Neural cell (in vitro differentiated cells): ENCODE measurements at regions not wholly inside any gene's neighbourhood (a gene's known extent, or its start where the extent isn't known, plus 50 kb on each side); places are given as distances from the start of the nearest gene placed in this dataset.

Experiments used
- H2AFZ ChIP-seq: fragments of 200-600, 300-800 bp; sonication (generic), shearing (Covaris generic); 2 replicates; pipeline ENCODE4 v1.6.0; 2014; ENCODE audit warnings: low read depth, mild to moderate bottlenecking, antibody characterized with exemption, low read length, moderate library complexity
- H3F3A ChIP-seq: fragments of 200-600 bp; shearing (Covaris generic); 2 replicates; pipeline ENCODE4 v1.6.1; 2016; ENCODE audit warnings: mild to moderate bottlenecking, moderate library complexity, mixed read lengths, antibody characterized with exemption, low read length; ENCODE audit not compliant: insufficient read depth, poor library complexity, severe bottlenecking
- H3K27ac ChIP-seq: fragments of 200-600, 300-800 bp; sonication (generic), shearing (Covaris generic); 2 replicates; pipeline ENCODE4 v1.5.1; 2014; ENCODE audit warnings: mild to moderate bottlenecking, low read length, moderate library complexity
- H3K27me3 ChIP-seq: fragments of 300-800, 200-600 bp; sonication (generic), shearing (Covaris generic); 2 replicates; pipeline ENCODE4 v1.6.0; 2014; ENCODE audit warnings: mild to moderate bottlenecking, low read depth, low read length, moderate library complexity; ENCODE audit not compliant: insufficient read depth
- H3K36me3 ChIP-seq: fragments of 300-800, 200-600 bp; sonication (generic), shearing (Covaris generic); 2 replicates; pipeline ENCODE4 v1.5.1; 2014; ENCODE audit warnings: mild to moderate bottlenecking, antibody characterized with exemption, low read length, moderate library complexity; ENCODE audit not compliant: insufficient read depth
- H3K4me2 ChIP-seq: fragments of 300-800, 200-600 bp; sonication (generic), shearing (Covaris generic); 2 replicates; pipeline ENCODE4 v1.6.0; 2014; ENCODE audit warnings: mild to moderate bottlenecking, low read length
- H3K4me3 ChIP-seq: fragments of 300-800, 200-600 bp; sonication (generic), shearing (Covaris generic); 2 replicates; pipeline ENCODE4 v1.5.1; 2014; ENCODE audit warnings: mild to moderate bottlenecking, low read length, moderate library complexity
- H3K79me2 ChIP-seq: fragments of 200-600 bp; shearing (Covaris generic); replicated peaks from 2 replicates; pipeline ENCODE4 v1.6.0; 2014; ENCODE audit warnings: mild to moderate bottlenecking, low read length, moderate library complexity; ENCODE audit not compliant: insufficient read depth
- H3K9ac ChIP-seq: fragments of 300-800, 200-600 bp; sonication (generic), shearing (Covaris generic); 2 replicates; pipeline ENCODE4 v1.6.1; 2016; ENCODE audit warnings: mild to moderate bottlenecking, low read length, mixed read lengths
- H3K9me2 ChIP-seq: fragments of 200-600 bp; shearing (Covaris generic); 2 replicates; pipeline ENCODE4 v1.6.1; 2016; ENCODE audit warnings: mild to moderate bottlenecking, low read length, mixed read lengths; ENCODE audit not compliant: insufficient read depth
- H3K9me3 ChIP-seq: fragments of 200-600, 300-800 bp; sonication (generic), shearing (Covaris generic); 2 replicates; pipeline ENCODE4 v1.6.1; 2016; ENCODE audit warnings: mild to moderate bottlenecking, mixed run types, low read length, moderate library complexity, mixed read lengths
- H4K20me1 ChIP-seq: fragments of 200-600 bp; shearing (Covaris generic); 2 replicates; pipeline ENCODE4 v1.6.1; 2016; ENCODE audit warnings: mild to moderate bottlenecking, mixed run types; ENCODE audit not compliant: insufficient read depth
- EP300 ChIP-seq: fragments of 450-650 bp; conservative IDR thresholded peaks from 2 replicates; pipeline ENCODE4 v1.6.1; 2014; ENCODE audit warnings: antibody characterized with exemption, mild to moderate bottlenecking, moderate library complexity; ENCODE audit not compliant: poor library complexity, severe bottlenecking
- EZH2 ChIP-seq: fragments of 200-600, 300-800 bp; shearing (Covaris generic), sonication (generic); IDR thresholded peaks from 2 replicates; pipeline ENCODE4 v1.6.1; 2014; ENCODE audit warnings: antibody characterized with exemption, low read length, borderline replicate concordance, mild to moderate bottlenecking; ENCODE audit not compliant: insufficient read depth, poor library complexity, severe bottlenecking
- MXI1 ChIP-seq: fragments of 450-650 bp; conservative IDR thresholded peaks from 2 replicates; pipeline ENCODE4 v1.6.1; 2014; ENCODE audit warnings: antibody characterized with exemption, mild to moderate bottlenecking; ENCODE audit not compliant: poor library complexity, severe bottlenecking
- POLR2AphosphoS5 ChIP-seq: IDR thresholded peaks from 2 replicates; pipeline ENCODE4 v1.6.1; 2012
- RAD21 ChIP-seq: fragments of 450-650 bp; conservative IDR thresholded peaks from 2 replicates; pipeline ENCODE4 v1.6.1; 2014; ENCODE audit warnings: antibody characterized with exemption, mild to moderate bottlenecking, moderate library complexity
- REST ChIP-seq: IDR thresholded peaks from 2 replicates; pipeline ENCODE4 v1.6.1; 2012; ENCODE audit warnings: borderline replicate concordance
- SMC3 ChIP-seq: fragments of 450-650 bp; conservative IDR thresholded peaks from 2 replicates; pipeline ENCODE4 v1.6.1; 2014; ENCODE audit warnings: antibody characterized with exemption, mild to moderate bottlenecking, moderate library complexity; ENCODE audit not compliant: poor library complexity
- TAF1 ChIP-seq: IDR thresholded peaks from 2 replicates; pipeline ENCODE4 v1.6.1; 2012; ENCODE audit warnings: low read depth
- TF ChIP-seq, protein P1 (sequence below): fragments of 450-650 bp; IDR thresholded peaks from 2 replicates; pipeline ENCODE4 v1.5.1; 2014; ENCODE audit warnings: antibody characterized with exemption, mild to moderate bottlenecking, moderate library complexity; ENCODE audit not compliant: poor library complexity, severe bottlenecking

- H3K9me2 ChIP-seq, result no peaks in the 10 kb centered on the region
- no peak overlapping the region for H3K4me3 ChIP-seq
- TF ChIP-seq RAD21, result no peak
- no peak for TF ChIP-seq REST
- no peak for TF ChIP-seq TAF1
- no peak for TF ChIP-seq MXI1
- TF ChIP-seq, protein P1, sequence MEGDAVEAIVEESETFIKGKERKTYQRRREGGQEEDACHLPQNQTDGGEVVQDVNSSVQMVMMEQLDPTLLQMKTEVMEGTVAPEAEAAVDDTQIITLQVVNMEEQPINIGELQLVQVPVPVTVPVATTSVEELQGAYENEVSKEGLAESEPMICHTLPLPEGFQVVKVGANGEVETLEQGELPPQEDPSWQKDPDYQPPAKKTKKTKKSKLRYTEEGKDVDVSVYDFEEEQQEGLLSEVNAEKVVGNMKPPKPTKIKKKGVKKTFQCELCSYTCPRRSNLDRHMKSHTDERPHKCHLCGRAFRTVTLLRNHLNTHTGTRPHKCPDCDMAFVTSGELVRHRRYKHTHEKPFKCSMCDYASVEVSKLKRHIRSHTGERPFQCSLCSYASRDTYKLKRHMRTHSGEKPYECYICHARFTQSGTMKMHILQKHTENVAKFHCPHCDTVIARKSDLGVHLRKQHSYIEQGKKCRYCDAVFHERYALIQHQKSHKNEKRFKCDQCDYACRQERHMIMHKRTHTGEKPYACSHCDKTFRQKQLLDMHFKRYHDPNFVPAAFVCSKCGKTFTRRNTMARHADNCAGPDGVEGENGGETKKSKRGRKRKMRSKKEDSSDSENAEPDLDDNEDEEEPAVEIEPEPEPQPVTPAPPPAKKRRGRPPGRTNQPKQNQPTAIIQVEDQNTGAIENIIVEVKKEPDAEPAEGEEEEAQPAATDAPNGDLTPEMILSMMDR, result no peak
- no peak for TF ChIP-seq EZH2
- TF ChIP-seq SMC3, result no peak
- TF ChIP-seq POLR2AphosphoS5, result no peak
- TF ChIP-seq EP300, result no peak
- no peaks in the 10 kb centered on the region for H3K36me3 ChIP-seq
- H3F3A ChIP-seq, result no peaks in the 10 kb centered on the region
- no peaks in the 10 kb centered on the region for H4K20me1 ChIP-seq
- no peak overlapping the region for H3K4me2 ChIP-seq
- no peaks in the 10 kb centered on the region for H3K79me2 ChIP-seq
- no peak overlapping the region for H3K9ac ChIP-seq
- no peaks in the 10 kb centered on the region for H3K9me3 ChIP-seq
- H3K27me3 ChIP-seq, result no peaks in the 10 kb centered on the region
- H2AFZ ChIP-seq, result no peak overlapping the region
- H3K27ac ChIP-seq, result no peak overlapping the region
Observed at GRCh38 chr5:67358186-67358585, 161.6 kb upstream of the CD180 start.

DNA sequence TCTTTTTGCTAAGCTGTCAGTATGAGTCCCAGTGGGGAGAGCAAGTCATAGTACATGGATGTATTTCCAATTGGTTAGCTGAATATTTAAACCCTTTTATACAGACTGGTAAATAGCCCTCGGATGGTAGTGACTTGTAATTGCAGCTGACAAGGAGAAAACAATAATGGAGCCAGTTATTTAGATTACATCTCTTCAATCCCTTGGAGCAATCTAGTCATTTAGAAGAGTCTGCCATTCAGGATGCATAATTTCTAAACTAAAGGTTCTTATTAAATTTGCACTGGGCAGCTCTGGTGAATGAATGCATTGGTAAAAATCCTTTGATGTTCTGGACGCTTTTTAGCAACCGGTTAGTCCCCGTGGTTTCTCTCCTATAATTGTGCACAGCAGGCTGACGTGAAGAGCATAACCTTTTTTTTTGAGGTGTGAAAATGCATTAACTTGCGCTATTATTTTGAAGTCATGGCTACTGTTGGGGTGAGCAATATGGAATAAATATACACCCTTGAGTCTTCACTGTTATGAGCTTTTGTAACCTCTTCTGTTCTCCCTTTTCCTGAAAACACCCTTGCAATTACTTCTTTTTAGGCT lies 158.6 kb upstream of the CD180 start:
- Histone ChIP-seq H3K4me2 (peak overlapping the region; percentile 28), H3K9me3 (no peaks in the 10 kb centered on the region), H3K9ac (no peak overlapping the region), H2AFZ (no peak overlapping the region), H3K4me3 (peak overlapping the region; percentile 38), H3K27ac (peak overlapping the region; percentile 63), H3F3A (no peaks in the 10 kb centered on the region), H3K9me2 (no peaks in the 10 kb centered on the region), H3K27me3 (no peaks in the 10 kb centered on the region), H3K79me2 (no peaks in the 10 kb centered on the region), H3K36me3 (no peaks in the 10 kb centered on the region), H4K20me1 (no peaks in the 10 kb centered on the region)
- TF ChIP-seq POLR2AphosphoS5 (peak; percentile 20), SMC3 (no peak), EP300 (peak; percentile 57), RAD21 (no peak), MXI1 (no peak), TAF1 (no peak), EZH2 (no peak), REST (no peak)
- TF ChIP-seq, protein P1, result peak; percentile 39
